Hematopoietic multipotent progenitor cell (in vitro differentiated cells): ENCODE measurements at regions not wholly inside any gene's neighbourhood (a gene's known extent, or its start where the extent isn't known, plus 50 kb on each side); places are given as distances from the start of the nearest gene placed in this dataset.
"Not testable (repeated sequence)": the region's sequence is repeated elsewhere in the genome, so short reads cannot be mapped to it uniquely, and the experiment has no call there.

Experiments used
- DNase-seq, 3 donors: peaks; one replicate each; pipeline ENCODE4 v3.0.0-alpha.2; 2011 to 2015; ENCODE audit warnings: low read depth in 2 of 3, low spot score in 2 of 3

DNA sequence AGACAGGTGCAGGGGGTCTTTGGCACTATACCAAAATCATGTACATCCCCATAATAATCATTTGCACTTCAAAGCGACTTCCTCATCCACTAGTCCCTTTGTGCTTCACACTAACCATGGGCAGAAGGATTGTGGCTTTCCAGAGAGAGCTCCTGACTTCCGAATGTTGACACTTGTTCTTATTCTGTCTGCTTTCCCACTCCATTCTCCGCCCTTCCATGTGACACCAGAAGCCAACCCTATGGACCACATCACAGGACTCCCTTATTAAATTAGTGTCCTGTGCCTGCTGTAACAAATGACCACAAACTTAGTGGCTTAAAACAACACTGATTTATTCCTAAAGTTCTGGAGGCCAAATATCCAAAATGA, 91.6 kb downstream of the CMC2 start:
- DNase-seq = no peak

DNA sequence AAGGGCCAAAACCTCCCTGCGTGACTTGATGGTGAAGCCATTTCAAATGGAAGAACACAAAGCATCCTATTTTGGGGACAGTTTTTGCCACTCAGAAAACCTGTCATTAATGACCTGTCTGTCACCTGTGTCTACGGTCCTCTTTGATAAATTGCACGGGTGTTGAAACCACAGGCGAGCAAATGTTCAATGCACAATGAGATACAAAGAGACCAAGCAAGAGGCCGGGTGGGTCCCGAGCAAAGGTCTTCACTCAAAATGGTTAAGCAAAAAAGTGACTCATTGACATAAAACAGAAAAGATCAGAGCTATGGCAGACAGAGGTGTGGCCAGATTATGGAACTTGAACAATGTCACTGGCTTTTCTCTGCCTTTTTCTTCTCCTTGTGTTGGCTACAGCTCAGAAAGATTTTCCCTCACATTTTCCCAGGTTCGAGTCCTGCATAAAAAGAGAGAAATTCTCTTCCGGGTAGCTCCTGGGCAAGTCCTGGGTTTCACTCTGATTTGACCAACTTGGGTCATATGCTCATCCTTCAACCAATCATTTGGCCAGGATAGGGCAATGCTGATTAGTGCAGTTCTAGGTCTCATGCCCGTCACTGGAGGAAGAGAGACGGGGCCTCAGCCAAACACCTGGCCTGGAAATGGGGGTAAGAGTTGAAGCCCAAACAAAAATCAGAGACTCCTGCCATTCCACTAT, 92.2 kb downstream of the CMC2 start:
- no peak for DNase-seq

DNA sequence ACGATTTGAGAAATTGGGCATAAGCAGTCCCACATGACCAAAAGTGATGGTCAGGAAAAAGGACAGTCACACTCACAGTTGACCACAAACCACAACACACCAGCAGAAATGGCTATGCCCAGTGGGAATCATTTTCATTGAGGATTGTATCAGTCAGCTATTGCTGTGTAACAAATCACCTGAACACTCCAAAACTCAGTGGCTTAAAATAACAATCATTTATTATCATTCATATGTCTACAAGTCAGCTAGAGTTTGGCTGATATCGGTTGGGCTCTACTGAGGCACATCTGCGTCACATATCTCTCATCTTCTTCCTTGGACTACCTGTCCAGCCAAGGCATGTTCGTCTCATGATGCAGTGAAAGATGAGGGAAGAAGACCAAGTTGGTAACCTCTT, 93.3 kb downstream of the CMC2 start:
- no peak for DNase-seq

DNA sequence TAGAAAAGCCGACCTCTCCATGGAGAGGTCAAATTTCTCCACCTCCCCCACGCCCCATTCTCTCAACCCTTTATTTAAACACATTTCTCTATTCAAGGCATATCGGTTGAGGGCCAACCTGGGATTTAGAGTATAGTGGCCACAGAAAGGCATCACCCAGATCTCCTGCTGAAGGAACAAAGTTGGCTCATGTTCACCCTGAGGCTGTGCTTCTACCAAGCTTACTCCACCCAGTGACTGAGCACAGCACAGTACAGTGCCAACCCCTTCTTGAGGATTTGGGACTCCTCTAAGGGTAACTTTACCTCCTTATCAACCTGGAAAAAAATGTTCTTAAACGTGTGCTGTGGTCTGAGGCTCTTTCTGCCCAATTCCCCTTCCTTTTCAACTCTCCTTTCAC, 94.0 kb downstream of the CMC2 start:
- no peak for DNase-seq

DNA sequence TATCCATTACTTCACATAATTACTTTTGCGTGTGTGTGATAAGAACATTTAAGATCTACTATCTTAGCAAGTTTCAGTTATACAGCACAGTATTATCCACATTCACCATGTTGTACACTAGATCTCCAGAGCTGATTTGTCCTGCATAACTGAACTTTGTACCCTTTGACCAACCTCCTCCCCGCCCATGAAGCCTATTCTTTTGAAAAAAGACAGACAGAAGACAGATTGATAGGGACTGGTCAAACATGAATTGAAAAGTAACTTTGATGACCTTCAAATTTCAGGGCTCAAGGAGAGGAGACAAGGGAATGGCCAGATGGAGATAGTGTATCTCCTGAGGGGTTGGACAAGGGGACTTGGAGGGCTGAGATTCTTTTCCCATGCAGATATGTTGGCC, 96.3 kb downstream of the CMC2 start:
- no peak for DNase-seq

DNA sequence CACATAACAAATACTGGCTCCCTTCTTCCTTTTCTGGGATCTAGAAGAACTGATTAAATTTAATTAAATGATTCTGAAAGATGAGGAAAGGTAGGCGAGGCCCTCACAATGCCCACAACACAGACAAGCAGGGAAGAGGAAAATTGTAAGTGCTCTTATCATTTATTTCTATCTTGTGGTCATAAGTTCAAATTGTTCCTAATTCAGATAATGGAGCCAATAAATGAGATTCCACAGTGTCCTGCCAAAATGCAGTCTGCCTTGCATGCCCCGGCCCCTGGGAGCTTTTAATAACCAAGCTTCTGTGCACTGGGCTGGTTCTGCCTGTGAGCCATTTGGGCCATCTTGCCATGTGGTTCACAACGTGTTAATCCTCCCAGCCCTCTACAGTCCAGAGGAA, 97.0 kb downstream of the CMC2 start:
- no peak for DNase-seq

DNA sequence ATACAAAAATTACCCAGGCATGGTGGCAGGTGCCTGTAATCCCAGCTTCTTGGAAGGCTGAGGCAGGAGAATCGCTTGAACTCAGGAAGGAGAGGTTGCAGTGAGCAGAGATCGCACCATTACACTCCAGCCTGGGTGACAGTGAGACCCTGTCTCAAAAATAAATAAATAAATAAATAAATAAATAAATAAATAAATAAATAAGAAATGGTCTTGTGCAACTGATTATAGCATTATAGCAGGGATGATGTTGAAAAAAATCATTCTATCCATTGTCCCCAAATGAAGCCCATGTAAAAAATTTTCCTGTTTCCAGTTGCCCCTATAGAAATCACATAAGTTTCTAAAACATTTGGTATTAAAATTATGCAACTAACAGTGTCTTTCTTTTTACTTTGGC, 100.5 kb downstream of the CMC2 start:
- DNase-seq = not testable (repeated sequence)

DNA sequence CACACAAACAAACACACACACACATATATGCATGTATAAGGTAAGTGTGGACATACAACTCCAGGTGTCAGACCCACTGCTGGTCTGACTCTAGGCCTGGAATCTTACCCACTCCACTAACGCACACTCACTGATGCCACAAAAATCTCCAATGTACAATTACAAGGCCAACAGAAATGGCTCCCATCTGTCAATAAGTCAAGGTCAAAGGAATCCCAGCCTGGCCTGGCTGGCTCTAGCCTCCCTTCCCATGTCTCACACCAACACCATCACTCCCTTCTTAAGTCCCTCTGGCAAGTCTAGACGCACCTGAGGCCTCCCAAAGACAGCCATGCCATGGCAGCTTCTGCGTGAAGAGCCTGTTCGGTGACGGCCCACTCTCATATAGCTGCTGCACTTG, 99.2 kb upstream of the CDYL2 start:
- DNase-seq = no peak

DNA sequence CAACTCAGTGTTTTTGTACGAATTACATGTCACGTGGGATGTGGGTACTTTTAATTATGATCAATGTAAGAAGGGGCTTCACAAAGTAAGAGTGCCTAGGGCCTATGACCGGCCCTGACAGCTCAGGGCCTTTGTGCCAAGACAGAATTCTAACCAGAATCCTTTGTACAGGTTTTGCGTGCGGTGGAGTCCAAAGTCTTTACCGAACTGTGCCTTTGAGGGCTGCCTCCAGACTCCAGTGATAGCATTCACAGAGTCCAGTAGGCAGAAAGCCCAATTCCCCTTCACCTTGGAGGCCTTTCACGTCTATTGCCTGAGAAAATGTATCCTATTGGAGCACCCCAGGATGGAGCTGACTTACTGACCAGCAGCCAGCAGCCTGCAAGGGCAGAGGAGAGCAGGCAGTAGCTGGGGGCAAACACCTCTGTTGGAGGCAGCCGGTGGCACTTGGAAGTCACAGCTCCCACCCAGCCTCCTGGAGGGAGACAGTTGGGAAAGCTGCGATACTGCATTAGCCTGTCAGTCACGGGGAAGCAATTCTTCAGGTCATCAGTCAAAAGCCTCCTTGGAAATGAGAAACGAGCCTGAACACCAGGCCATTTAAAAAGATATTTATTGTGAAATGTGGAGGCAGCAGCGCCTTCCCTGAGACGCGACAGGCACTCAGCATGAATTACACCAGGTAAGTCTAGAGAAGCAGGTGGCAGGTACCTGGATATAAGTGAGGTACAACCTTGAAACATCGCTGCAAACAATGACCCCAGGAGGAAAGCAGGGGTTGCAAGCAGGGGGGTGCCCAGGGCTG, 98.1 kb upstream of the CDYL2 start:
- no peak for DNase-seq

DNA sequence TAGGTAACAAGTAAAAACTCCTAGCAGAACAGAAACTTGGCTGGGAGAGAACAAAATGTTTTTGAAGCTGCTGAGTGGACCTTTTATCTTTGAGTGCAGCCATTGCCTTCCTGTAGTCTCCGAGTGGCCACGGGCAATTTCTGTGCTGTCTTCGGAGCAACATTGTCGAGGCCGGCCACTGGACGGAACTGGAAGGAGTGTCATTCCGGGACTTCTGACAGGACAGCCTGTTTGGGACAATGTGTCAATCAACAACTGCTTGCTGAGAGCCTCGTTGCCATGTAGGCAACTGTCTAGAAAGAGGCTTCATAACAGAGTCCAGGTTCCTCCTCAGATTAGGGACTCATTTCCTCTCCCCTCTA, 96.2 kb upstream of the CDYL2 start:
- no peak for DNase-seq

DNA sequence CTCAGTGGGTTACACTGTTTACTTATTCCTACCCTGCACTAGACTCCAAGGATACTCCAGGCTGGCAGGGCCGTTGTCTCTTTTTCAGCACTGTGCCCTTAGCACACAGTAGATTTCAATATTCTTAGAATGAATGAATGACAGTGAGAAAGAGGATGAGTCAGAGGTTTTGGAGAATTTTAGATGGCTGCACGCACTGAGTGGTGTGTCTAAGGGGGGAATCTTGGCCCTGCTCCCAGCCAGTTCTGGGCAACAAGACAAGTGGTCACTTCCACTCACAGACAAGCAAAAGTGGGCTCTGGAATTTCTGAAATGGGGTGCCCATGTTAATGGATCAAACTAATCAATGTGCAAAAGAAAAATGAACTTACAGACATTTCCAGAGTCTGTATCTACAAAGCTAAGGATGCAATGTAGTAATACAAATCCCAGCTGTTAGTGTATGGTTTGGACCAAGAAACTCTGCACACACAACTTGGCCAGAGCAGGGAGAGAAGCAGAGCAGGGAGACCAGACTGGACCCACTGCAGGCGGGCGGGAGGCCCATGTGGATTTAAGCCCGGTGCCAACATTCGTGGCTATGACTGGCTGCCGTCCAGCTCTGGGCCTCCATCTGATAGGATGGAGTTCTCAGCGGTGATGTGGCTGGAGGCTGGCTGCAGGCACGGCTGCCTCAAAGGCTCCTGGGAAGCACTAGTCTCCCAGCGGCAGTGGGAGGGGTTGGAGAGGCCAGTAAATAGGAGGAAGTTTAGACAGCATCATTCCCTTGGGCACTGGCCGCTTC, 95.6 kb upstream of the CDYL2 start:
- no peak for DNase-seq

DNA sequence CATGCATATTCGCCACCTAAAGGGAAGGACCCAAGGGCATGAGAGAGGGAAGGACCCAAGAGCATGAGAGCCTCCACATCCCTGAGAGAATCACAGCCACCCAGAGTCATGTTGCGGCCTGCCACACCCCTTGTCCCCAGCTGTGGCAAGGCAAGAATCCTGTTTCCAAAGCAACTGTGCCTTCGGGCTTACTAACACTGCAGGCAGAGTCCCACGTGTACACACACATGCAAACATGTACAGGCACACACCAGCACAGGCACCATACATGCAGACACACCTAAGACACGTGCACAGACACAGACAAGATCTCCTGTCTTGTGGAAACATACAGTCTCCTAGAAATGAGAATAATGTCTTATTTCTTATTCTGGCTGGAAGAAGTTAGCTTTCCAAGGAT, 92.4 kb upstream of the CDYL2 start:
- DNase-seq = no peak

DNA sequence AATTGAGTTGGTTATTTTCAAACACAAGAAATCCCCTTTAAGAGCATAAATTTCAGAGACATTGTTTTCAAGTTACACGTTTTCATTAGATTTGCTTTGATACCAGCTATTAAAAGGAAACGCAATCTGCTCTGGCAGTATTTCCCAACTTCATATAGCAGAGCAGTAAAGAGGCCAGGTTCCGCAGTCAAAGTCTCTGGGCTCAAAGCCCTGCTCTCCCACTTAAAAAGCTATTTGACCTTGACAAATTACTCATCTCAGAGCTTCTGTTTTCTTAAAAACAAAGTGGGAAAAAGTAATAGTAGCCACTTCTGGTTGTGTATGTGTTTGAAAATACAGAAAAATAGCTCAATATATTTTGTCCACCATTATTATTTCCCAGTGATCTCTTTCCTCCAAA, 89.7 kb upstream of the CDYL2 start:
- DNase-seq = no peak

DNA sequence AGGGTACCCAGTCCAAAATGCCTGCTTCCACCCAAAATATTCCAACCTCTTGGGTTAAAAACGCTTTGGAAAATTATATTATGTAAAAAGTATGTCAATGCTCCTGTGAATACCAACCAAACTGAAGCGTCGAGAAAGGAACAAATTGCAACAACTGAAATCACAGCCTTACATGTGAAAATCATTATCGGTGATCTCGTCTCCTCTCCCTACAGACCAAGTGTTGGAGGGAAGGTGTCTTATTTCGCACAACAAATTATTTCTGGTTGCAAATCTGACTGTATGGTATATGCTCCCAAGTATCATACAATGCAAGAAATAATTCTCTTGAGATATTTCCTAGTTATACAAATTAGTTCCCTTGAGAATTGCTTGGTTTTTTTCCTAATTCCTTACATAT, 89.3 kb upstream of the CDYL2 start:
- DNase-seq = no peak

DNA sequence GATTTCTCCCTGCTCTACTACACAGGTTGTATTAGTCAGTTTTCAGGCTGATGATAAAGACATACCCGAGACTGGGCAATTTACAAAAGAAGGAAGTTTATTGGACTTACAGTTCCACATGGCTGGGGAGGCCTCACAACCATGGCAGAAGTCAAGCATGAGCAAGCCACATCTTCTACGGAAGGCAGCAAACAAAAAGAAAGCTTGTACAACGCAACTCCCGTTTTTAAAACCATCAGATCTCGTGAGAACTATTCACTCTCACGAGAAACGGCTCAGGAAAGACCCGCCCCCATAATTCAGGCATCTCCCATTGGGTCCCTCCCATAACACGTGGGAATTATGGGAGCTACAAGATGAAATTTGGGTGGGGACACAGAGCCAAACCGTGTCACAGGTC, 88.0 kb upstream of the CDYL2 start:
- DNase-seq = not testable (repeated sequence)

DNA sequence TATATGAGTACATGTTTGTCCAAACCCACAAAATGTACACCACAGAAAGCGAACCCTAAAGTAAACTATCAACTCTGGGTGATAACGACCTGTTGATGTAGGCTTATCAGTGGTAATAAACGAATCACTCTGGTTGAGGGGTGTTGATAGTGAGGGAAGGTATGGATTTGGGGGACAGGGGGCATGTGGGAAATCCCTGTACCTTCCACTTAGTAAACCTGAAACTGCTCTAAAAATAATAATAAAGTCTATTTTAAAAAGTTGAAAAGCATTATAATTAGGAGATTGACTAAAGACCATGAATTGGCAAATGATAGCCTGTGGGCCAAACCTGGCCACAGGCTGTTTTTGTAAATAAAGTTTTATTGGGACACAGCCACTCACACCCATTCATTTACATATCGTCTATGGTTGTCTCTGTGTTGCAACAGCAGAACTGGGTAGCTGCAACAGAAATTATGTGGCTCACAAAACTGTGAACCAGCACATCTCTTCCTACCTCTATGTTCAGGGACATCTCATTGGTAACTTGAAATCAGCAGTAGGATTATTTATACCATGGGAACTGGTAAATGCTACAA, 85.5 kb upstream of the CDYL2 start:
- no peak for DNase-seq

DNA sequence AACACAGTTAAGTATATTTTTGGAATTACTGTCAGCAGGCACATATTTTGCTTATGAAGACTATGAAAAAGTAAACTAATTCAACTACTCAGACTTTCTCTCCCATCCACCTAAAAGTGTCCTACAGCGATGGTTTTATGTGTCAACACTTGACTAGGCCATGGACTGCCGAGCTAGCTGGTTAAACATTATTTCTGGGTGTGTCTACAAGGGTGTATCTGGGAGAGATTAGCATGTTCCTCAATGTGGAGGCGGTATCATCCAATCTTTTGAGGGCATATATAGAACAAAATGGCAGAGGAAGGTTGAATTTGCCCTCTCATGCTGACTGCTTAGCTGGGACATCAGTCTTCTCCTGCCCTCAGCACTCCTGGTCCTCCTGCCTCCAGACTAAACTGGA, 82.7 kb upstream of the CDYL2 start:
- no peak for DNase-seq

DNA sequence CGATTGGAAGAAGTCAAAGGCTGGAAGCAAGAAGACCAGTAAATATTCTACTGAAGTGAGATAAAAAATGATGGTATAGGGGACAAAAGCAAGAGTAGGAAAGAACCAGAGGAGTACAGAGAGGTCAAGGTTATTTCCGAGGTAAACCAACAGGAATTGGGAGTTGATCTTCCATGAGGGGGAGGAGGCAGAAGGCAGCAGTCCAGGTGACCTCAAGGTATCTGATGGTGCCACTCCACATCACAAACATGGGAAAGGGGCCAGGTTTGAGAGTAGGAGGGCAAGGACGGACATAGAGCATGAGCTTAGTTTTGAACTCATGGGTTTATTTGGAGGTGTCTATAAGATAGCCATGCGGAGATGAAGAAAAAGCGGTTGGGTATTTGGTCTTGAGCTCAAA, 79.4 kb upstream of the CDYL2 start:
- no peak for DNase-seq

DNA sequence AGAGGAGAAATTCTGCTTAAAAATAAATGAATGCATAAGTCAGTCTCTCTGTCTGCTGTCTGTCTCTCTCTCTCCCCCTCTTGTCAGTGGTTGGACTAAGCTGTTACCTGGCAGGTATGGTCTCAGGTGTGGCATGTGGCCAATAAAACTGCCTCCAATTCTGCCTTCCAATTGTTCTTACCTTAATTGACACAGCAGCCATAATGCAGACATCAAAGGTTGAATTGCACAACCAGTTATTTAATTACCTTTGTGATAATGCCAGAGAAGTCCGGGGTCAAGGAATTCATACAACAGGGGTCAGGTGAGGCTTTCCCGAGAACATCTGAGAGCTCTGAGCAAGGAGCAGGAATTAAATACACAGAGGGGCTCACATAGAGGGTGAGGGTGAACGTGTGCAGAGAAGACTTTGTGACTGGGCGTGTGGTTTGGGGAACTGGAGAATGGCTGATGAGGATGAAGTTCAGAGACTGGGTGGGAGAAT, 78.8 kb upstream of the CDYL2 start:
- no peak for DNase-seq

DNA sequence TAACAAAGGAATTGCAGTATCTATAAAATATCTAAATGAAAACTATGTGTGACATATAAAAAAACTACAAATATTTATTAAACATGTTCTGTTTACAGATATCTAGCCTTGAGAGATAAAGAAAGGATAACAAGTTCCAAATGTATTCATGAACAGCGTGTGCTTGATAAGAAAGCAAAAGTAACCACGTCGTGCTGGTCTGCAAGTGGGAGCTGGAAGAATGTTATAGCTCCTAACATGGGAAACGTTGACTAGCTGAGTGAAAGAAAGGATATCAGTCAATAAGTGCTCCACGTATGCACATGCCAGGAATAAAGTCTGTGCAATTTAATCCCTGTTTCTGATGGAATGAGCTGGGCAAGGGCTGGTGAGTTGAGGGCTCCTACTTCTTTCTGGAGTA, 71.2 kb upstream of the CDYL2 start:
- DNase-seq = no peak

DNA sequence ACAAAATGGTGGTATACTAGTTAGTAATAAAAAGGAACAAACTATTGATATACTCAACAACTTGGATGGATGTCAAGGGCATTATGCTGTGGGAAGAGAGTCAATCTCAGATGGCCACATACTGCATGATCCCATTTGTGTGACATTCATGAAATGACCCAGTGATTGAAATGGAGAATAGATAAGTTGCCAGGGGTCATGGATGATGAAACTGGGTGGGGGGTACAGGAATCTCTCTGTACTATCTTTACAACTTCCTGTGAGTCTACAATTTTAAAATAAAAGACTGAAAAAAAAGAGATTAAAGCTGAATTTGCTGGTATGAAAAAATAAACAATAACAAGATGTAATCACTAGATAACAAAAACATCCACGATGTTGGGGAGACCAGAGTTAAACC, 70.5 kb upstream of the CDYL2 start:
- no peak for DNase-seq
